ENCODE measurements at regions not wholly inside any gene's neighbourhood (a gene's known extent, or its start where the extent isn't known, plus 50 kb on each side); places are given as distances from the start of the nearest gene placed in this dataset.
A peak's percentile ranks its signal among the peaks of the same experiment; 100 is the strongest.

DNA sequence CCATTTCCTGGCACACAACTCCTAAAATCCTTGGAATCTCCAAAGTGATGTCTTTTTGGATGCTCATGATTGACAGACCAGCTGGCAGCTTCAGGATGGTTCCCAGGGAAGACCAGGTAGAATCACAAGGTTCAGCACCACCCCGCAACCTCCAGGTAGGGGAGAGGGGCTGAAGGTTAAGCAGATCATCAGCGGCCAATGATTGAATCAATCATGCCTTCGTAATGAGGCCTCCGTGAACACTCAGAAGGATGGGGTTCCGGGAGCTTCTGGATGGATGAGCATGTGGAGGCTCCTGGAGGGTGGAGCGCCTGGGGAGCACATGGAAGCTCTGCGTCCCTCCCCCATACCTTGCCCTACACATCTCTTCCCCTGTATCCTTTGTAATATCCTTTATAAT lies 185.9 kb downstream of the SEC14L1 start:
- no peak overlapping the region for H3K27ac ChIP-seq
- TF ChIP-seq, protein P1, sequence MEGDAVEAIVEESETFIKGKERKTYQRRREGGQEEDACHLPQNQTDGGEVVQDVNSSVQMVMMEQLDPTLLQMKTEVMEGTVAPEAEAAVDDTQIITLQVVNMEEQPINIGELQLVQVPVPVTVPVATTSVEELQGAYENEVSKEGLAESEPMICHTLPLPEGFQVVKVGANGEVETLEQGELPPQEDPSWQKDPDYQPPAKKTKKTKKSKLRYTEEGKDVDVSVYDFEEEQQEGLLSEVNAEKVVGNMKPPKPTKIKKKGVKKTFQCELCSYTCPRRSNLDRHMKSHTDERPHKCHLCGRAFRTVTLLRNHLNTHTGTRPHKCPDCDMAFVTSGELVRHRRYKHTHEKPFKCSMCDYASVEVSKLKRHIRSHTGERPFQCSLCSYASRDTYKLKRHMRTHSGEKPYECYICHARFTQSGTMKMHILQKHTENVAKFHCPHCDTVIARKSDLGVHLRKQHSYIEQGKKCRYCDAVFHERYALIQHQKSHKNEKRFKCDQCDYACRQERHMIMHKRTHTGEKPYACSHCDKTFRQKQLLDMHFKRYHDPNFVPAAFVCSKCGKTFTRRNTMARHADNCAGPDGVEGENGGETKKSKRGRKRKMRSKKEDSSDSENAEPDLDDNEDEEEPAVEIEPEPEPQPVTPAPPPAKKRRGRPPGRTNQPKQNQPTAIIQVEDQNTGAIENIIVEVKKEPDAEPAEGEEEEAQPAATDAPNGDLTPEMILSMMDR (conservative IDR thresholded peaks at IDR 0.05) = no peak

DNA sequence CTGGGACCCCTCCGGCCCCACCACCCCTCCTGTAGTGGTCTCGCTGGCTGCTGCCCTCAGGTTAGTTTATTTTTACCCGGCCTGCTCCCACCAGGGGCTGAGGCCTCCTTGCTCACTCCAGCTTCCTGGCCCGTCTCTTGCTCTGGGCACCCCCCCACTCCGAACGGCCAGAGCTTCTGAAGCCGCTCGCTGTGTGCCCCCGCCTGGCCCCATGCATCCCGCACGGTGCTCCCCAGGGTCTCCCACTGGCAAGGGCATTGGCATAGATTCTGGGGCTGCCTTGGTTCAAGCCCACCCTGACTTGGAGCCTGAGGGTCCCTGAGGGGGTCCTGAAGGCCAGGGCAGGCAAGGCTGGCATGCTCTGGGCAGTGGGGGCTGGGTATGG lies 186.4 kb downstream of the SEC14L1 start:
- H3K27ac ChIP-seq = no peak overlapping the region
- TF ChIP-seq, protein P1 (conservative IDR thresholded peaks at IDR 0.05) = no peak

DNA sequence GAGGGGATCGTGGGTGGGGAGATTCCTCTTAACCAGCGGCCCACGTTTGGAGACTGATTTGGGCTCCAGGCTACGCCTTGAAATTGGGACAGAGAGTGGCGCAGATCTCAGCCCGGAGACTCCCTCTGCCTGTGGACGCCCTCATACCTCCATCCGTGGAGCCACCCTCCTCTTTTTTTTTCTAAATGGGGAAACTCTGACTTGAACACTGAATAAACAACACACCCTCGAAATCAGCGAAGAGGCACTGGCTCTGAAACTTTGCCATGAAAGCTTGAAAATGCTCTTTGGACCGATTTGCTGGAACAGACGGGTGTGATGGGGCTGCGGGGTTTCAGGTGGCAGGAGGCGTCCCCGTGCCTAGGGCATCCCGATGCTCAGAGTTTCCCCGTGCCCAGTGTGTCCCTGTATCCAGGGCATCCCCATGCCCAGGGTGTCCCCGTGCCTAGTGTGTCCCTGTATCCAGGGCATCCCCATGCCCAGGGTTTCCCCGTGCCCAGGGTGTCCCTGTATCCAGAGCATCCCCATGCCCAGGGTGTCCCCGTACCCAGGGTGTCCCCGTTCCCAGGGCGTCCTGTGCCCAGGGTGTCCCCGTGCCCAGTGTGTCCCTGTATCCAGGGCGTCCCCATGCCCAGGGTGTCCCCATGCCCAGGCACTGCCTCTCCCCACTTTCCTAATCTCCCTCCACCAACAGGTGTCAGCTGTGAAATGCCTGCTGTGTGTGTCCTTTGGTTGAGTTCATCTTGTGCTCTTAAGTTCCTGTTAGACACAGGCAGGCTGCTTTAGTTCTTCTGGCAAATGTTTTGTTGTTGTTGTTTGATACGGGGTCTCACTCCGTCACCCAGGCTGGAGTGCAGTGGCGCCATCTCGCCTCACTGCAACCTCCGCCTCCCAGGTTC lies 187.0 kb downstream of the SEC14L1 start:
- H3K27ac ChIP-seq = peak overlapping the region; percentile 36; the same call in 1 of the 2 replicates
- TF ChIP-seq, protein P1 (conservative IDR thresholded peaks at IDR 0.05) = no peak

DNA sequence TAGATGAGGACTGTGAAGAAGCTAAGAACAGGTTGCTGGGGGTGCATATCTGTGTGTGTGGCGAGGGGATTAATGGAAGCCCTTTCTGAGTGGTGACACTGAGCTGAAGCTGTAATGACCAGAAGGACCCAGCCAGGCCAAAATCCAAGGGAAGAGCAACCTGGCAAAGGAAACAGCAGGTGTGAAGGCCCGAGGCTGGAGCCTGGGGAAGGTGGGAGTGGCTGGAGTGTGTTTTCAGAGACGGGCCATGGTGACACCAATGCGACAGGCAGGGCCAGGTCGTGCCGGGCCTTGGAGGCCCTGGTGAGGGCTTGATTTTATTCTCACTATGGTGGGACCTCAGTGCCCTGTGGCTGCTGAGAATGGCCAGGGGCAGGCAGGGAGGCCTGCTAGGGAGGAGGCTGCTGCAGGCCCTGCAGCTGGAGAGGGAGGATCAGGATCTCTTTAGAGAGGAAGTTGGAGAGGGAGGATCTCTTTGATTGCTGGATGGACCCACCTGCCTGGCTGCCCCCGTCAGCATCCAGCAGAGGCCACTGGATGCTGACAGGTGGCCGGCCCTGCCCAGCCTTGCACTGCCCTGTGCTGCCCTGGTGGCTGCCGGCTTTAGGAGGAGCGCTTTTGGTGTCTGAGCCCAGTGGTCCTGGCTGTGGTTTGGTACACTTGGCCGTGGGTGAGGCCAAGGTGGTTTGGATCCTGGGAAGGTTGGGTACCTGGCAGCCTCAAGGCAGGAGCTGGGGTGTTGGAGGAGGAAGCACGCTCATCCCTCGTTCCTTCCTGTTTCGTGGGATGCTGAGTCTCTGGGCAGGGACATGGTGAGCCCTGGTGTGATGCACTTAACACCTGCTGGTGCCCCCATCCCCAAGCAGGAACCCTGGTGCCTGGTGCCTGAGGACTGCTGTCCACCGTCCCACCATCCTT lies 188.3 kb downstream of the SEC14L1 start:
- TF ChIP-seq, protein P1 (conservative IDR thresholded peaks at IDR 0.05) = no peak
- H3K27ac ChIP-seq = peak overlapping the region; percentile 36

DNA sequence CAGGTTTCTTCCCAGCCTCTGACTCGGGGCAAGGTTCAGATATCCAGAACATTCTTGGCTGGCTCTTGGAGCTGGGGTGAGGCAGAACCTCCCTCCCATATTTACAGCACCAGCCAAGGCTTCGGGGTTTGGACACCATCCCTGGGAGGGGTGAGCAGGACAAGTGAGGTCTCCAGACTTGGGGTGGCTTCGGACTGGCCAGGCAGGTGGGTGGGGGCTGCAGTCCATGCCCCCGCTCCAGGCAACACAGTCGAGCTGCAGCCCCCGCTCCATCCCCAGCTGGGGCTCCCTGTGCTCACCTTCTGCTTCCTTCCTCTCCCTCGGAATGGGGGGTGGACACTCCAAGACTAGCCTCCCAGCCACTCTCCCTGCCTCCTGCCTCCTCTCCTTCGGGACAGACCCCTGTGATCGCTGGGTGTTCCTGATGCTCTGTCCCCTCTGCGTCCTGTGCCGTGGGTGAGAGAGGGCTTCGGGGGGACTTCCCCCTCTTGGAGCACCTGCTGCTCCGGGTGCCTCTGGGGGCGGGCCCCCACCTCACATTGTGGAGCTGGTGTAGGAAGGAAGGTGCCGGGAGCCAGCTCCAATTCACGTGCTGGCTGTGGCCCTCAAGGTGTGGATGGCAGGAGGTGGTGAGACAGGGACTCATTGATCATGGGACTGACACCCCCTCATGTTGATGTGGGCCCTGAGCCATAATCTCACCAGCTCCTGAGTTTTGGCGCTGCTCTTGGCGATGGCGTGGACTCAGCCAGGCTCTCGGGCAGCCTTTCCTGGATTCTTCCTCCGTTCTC lies 189.2 kb downstream of the SEC14L1 start:
- TF ChIP-seq, protein P1 (conservative IDR thresholded peaks at IDR 0.05) = no peak
- peak overlapping the region; percentile 50 for H3K27ac ChIP-seq

DNA sequence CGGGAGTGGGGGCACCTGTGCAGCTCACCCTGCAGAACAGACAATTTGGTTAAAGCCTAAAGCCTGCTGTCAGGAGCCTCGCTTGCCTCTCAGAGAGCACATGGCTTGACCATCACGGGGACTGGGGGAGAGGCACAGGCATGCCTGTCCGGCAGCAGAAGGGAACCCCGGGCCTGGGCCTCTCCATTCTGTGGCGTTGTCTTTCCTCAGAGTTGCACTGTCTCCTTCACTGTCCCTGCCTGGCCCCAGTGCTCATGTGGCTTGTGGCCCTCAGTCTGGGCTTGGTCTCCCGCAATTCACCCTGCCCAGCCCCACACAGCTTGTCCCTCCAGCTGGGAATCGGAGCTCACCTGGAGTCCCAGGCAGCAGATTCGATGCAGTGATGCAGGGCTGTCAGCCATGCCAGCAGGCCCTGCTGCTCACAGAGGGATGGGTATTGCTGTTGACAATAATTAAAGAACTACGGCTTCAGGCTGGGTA lies 189.9 kb downstream of the SEC14L1 start:
- TF ChIP-seq, protein P1 (conservative IDR thresholded peaks at IDR 0.05) = no peak
- H3K27ac ChIP-seq = peak overlapping the region; percentile 50

Measured in VCaP (cell line).